H9 (cell line): ENCODE measurements at regions not wholly inside any gene's neighbourhood (a gene's known extent, or its start where the extent isn't known, plus 50 kb on each side); places are given as distances from the start of the nearest gene placed in this dataset.
A peak's percentile ranks its signal among the peaks of the same experiment; 100 is the strongest.

Experiments
- DNase-seq: peaks from one replicate; pipeline ENCODE4 v3.0.0-alpha.2; 2017
- H2AFZ ChIP-seq: one replicate; pipeline ENCODE4 v1.6.1; 2013; ENCODE audit warnings: mild to moderate bottlenecking, low read length, control low read depth, moderate library complexity
- H2AK5ac ChIP-seq: 2 replicates; pipeline ENCODE4 v1.6.1; 2013; ENCODE audit warnings: low read length, control low read depth, mixed read lengths; ENCODE audit not compliant: insufficient read length
- H2BK120ac ChIP-seq: one replicate; pipeline ENCODE4 v1.6.1; 2013; ENCODE audit warnings: low read depth, mild to moderate bottlenecking, low read length, control low read depth, inconsistent platforms; ENCODE audit not compliant: poor library complexity, severe bottlenecking
- H2BK12ac ChIP-seq: 2 replicates; pipeline ENCODE4 v1.6.1; 2013; ENCODE audit warnings: low read length, control low read depth, mixed read lengths, low read depth; ENCODE audit not compliant: insufficient read length
- H2BK15ac ChIP-seq: 2 replicates; pipeline ENCODE4 v1.6.1; 2013; ENCODE audit warnings: low read depth, low read length, control low read depth
- H2BK20ac ChIP-seq: one replicate; pipeline ENCODE4 v1.6.1; 2013; ENCODE audit warnings: low read depth, mild to moderate bottlenecking, low read length, control low read depth, inconsistent platforms; ENCODE audit not compliant: poor library complexity, severe bottlenecking
- H2BK5ac ChIP-seq: 2 replicates; pipeline ENCODE4 v1.6.1; 2013; ENCODE audit warnings: low read length, control low read depth, mixed read lengths; ENCODE audit not compliant: insufficient read length
- H3K14ac ChIP-seq: 2 replicates; pipeline ENCODE4 v1.6.1; 2013; ENCODE audit warnings: low read length, control low read depth; ENCODE audit not compliant: insufficient read depth
- H3K18ac ChIP-seq: 2 replicates; pipeline ENCODE4 v1.6.1; 2013; ENCODE audit warnings: low read depth, mild to moderate bottlenecking, mixed read lengths, low read length, control low read depth; ENCODE audit not compliant: insufficient read length
- H3K23ac ChIP-seq: 2 replicates; pipeline ENCODE4 v1.6.1; 2013; ENCODE audit warnings: low read length, control low read depth, mixed read lengths, low read depth; ENCODE audit not compliant: insufficient read length
- H3K23me2 ChIP-seq: 2 replicates; pipeline ENCODE4 v1.6.1; 2013; ENCODE audit warnings: low read depth, mild to moderate bottlenecking, mixed read lengths, low read length, control low read depth; ENCODE audit not compliant: insufficient read length, poor library complexity, severe bottlenecking
- H3K27ac ChIP-seq: 2 replicates; pipeline ENCODE4 v1.5.1; 2013; ENCODE audit warnings: low read length, control low read depth, mixed read lengths, low read depth; ENCODE audit not compliant: insufficient read length
- H3K27me3 ChIP-seq: 2 replicates; pipeline ENCODE4 v1.6.1; 2013; ENCODE audit warnings: low read length, control low read depth, inconsistent platforms; ENCODE audit not compliant: insufficient read depth
- H3K4ac ChIP-seq: 2 replicates; pipeline ENCODE4 v1.6.1; 2013; ENCODE audit warnings: low read depth, mild to moderate bottlenecking, control low read depth, inconsistent platforms, low read length, moderate library complexity
- H3K4me1 ChIP-seq: 2 replicates; pipeline ENCODE4 v1.6.1; 2013; ENCODE audit warnings: low read length, control low read depth, inconsistent platforms; ENCODE audit not compliant: insufficient read depth
- H3K4me2 ChIP-seq: 2 replicates; pipeline ENCODE4 v1.6.1; 2013; ENCODE audit warnings: low read length, control low read depth, mixed read lengths; ENCODE audit not compliant: insufficient read length, insufficient read depth
- H3K56ac ChIP-seq: 2 replicates; pipeline ENCODE4 v1.6.1; 2013; ENCODE audit warnings: low read depth, mild to moderate bottlenecking, mixed read lengths, low read length, control low read depth; ENCODE audit not compliant: insufficient read length
- H3K79me1 ChIP-seq: 2 replicates; pipeline ENCODE4 v1.6.1; 2013; ENCODE audit warnings: low read depth, mild to moderate bottlenecking, moderate library complexity, low read length, control low read depth, inconsistent platforms; ENCODE audit not compliant: insufficient read depth, poor library complexity, severe bottlenecking
- H3K79me2 ChIP-seq: 2 replicates; pipeline ENCODE4 v1.6.1; 2013; ENCODE audit warnings: low read length, control low read depth, inconsistent platforms; ENCODE audit not compliant: insufficient read depth
- H3K9ac ChIP-seq: 2 replicates; pipeline ENCODE4 v1.6.1; 2013; ENCODE audit warnings: low read length, control low read depth, mixed read lengths; ENCODE audit not compliant: insufficient read length; ENCODE audit errors: extremely low read depth
- H3K9me3 ChIP-seq: one replicate; pipeline ENCODE4 v1.6.1; 2013; ENCODE audit warnings: low read depth, low read length, inconsistent platforms; ENCODE audit not compliant: control insufficient read depth
- H3T11ph ChIP-seq: one replicate; pipeline ENCODE4 v1.6.1; 2013; ENCODE audit warnings: mild to moderate bottlenecking, low read length, control low read depth, inconsistent platforms
- H4K20me1 ChIP-seq: one replicate; pipeline ENCODE4 v1.6.1; 2013; ENCODE audit not compliant: control insufficient read depth, insufficient read length, insufficient read depth
- H4K5ac ChIP-seq: 2 replicates; pipeline ENCODE4 v1.6.1; 2013; ENCODE audit warnings: low read depth, mild to moderate bottlenecking, mixed read lengths, low read length, control low read depth; ENCODE audit not compliant: insufficient read length
- H4K8ac ChIP-seq: replicated peaks from 2 replicates; pipeline ENCODE4 v1.6.1; 2013; ENCODE audit warnings: low read length, control low read depth, mixed read lengths, low read depth; ENCODE audit not compliant: insufficient read length
- H4K91ac ChIP-seq: 2 replicates; pipeline ENCODE4 v1.6.1; 2013; ENCODE audit warnings: low read depth, mild to moderate bottlenecking, moderate library complexity, mixed read lengths, low read length, control low read depth; ENCODE audit not compliant: insufficient read length
- H3K27ac Mint-ChIP-seq, 3 experiments: 2 replicates in 2 of 3; 3 replicates in 1 of 3; pipeline ENCODE4 v1.8.0; 2020 to 2021; ENCODE audit warnings: mixed read lengths in 3 of 3, mild to moderate bottlenecking in 1 of 3, moderate library complexity in 1 of 3
- H3K27me3 Mint-ChIP-seq: 2 replicates; pipeline ENCODE4 v1.8.0; 2021; ENCODE audit warnings: low read depth, mild to moderate bottlenecking, moderate library complexity, mixed read lengths
- H3K36me3 Mint-ChIP-seq, 3 experiments: 2 replicates in 2 of 3; 3 replicates in 1 of 3; pipeline ENCODE4 v1.8.0; 2020 to 2021; ENCODE audit warnings: low read depth in 3 of 3, mixed read lengths in 3 of 3; ENCODE audit not compliant: insufficient read depth in 1 of 3
- H3K4me1 Mint-ChIP-seq, 2 experiments: 2 replicates each; pipeline ENCODE4 v1.8.0; 2020; ENCODE audit warnings: mixed read lengths in 2 of 2
- H3K4me3 Mint-ChIP-seq, 2 experiments: 2 replicates in 1 of 2; 3 replicates in 1 of 2; pipeline ENCODE4 v1.8.0; 2020 to 2021; ENCODE audit warnings: mild to moderate bottlenecking in 2 of 2, mixed read lengths in 2 of 2, moderate library complexity in 1 of 2
- H3K9me3 Mint-ChIP-seq, 2 experiments: 2 replicates in 1 of 2; 3 replicates in 1 of 2; pipeline ENCODE4 v1.8.0; 2020; ENCODE audit warnings: mild to moderate bottlenecking in 2 of 2, mixed read lengths in 2 of 2, moderate library complexity in 1 of 2
- WGBS: extraction: QIAGEN DNeasy Blood & Tissue Kit; methylation state at CpG from one replicate; pipeline ENCODE4 v1.1.7; 2013; ENCODE audit warnings: missing lambda C conversion rate, low lambda C conversion rate, mixed read lengths; ENCODE audit not compliant: insufficient read length; ENCODE audit errors: extremely low coverage; 5-methylcytosine and 5-hydroxymethylcytosine counted together
- TF ChIP-seq, protein P1 (sequence below): fragments of 200-600 bp; sonication (generic); conservative IDR thresholded peaks from 3 replicates; pipeline ENCODE4 v1.8.0; 2021; ENCODE audit warnings: antibody characterized with exemption, mild to moderate bottlenecking

DNA sequence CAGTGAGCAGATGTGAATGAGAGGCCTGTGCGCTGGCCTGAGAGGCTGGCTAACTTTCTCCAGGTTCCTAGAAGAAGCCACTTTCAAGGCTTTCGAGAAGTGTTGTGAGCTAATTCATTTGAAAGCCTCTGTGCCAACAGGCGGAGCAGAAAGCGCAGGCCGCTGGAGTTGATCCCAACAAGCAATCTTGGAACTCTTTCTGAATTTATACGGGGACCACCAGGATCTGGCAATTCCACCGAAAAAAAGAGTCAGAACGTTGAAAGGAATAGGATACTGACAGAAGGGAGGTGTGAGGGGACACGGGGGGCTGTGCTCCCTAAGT is 71.3 kb upstream of the METRNL start:
- peaks cover 12 to 21% (median 12%) of the 10 kb centered on the region in 3 experiments for H3K36me3 Mint-ChIP-seq
- Histone ChIP-seq H3K79me2 (no peaks in the 10 kb centered on the region), H3K23ac (no peak overlapping the region), H2AK5ac (no peak overlapping the region), H3T11ph (no peak overlapping the region), H2BK5ac (no peak overlapping the region), H3K18ac (no peak overlapping the region), H3K4me1 (no peaks in the 10 kb centered on the region; the same call in 1 of the 2 replicates), H2BK20ac (no peak overlapping the region), H4K8ac (no peak overlapping the region), H2BK120ac (no peak overlapping the region), H3K56ac (no peak overlapping the region), H3K4me2 (no peak overlapping the region), H3K14ac (no peak overlapping the region; the same call in 1 of the 2 replicates), H3K9ac (no peak overlapping the region), H3K79me1 (no peaks in the 10 kb centered on the region), H4K91ac (no peak overlapping the region), H2BK15ac (no peak overlapping the region), H4K20me1 (no peaks in the 10 kb centered on the region), H3K9me3 (no peaks in the 10 kb centered on the region), H3K27ac (no peak overlapping the region), H3K23me2 (no peaks in the 10 kb centered on the region), H3K27me3 (no peaks in the 10 kb centered on the region), H4K5ac (no peak overlapping the region), H2AFZ (no peak overlapping the region), H2BK12ac (no peak overlapping the region), H3K4ac (no peak overlapping the region)
- H3K27ac Mint-ChIP-seq: peak overlapping the region in 2 of 3 experiments; percentile 16 to 72; a peak in 3 of 7 replicates
- H3K9me3 Mint-ChIP-seq: peaks cover 5 to 6% of the 10 kb centered on the region in 2 experiments; a peak in 3 of 5 replicates
- WGBS: no CpG with 5 or more reads among the region's 9 CpGs
- no peak for DNase-seq
- H3K4me1 Mint-ChIP-seq: peaks cover 4 to 17% of the 10 kb centered on the region in 2 experiments
- no peak overlapping the region for H3K4me3 Mint-ChIP-seq
- H3K27me3 Mint-ChIP-seq: no peaks in the 10 kb centered on the region
- TF ChIP-seq, protein P1, sequence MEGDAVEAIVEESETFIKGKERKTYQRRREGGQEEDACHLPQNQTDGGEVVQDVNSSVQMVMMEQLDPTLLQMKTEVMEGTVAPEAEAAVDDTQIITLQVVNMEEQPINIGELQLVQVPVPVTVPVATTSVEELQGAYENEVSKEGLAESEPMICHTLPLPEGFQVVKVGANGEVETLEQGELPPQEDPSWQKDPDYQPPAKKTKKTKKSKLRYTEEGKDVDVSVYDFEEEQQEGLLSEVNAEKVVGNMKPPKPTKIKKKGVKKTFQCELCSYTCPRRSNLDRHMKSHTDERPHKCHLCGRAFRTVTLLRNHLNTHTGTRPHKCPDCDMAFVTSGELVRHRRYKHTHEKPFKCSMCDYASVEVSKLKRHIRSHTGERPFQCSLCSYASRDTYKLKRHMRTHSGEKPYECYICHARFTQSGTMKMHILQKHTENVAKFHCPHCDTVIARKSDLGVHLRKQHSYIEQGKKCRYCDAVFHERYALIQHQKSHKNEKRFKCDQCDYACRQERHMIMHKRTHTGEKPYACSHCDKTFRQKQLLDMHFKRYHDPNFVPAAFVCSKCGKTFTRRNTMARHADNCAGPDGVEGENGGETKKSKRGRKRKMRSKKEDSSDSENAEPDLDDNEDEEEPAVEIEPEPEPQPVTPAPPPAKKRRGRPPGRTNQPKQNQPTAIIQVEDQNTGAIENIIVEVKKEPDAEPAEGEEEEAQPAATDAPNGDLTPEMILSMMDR: no peak
